ENCODE measurements at regions not wholly inside any gene's neighbourhood (a gene's known extent, or its start where the extent isn't known, plus 50 kb on each side); places are given as distances from the start of the nearest gene placed in this dataset.

DNA sequence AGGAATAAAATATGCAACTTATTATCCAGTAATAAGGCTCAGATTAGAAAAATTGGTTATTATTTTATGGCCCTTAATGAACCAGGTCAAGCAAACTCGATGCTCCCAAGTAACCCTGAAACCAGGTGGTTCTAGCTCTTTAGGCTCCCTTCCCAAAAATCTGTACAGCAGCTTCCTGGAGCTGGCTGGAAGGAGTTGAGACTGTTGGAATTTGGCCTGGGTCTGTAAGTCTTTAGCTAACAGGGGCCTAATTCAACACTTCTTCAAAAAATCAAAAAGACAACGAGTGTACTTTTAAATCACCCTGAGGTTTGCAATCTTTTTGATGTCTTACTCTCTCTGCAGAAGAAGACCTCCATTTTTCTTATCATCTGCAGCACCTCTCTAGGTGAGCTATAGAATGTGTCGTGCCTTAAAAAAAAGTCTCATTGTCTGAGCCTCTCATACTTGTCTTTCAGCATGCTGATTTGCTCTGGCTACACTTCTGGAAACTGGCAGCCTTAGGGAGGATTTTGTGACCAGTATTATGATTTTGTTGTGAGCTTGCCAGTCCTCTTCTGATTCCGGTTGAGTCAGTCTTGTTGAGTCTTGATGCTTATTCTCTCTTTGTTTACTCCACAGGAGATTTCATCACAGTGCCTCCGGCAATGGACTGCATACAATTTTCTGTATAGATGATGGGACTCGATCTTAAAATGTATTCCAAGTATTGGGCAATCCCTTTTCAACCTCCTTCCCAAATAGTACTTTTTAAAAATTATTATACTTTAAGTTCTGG lies 235.0 kb upstream of the KBTBD8 start:
- H3K27ac ChIP-seq: 0 out of 2 replicates have a peak overlapping the region, but pooled peaks have one; percentile 6
- TF ChIP-seq ZFX (IDR thresholded peaks at IDR 0.05; ENCODE audit: borderline replicate concordance) (no peak), CTCF (IDR thresholded peaks at IDR 0.05) (no peak)

- no peak for TF ChIP-seq ZFX (IDR thresholded peaks at IDR 0.05; ENCODE audit: borderline replicate concordance)
- no peak for TF ChIP-seq CTCF (IDR thresholded peaks at IDR 0.05)
- no peak overlapping the region for H3K27ac ChIP-seq
Measured at GRCh38 chr3:66778107-66778506, 220.0 kb upstream of the KBTBD8 start.

DNA sequence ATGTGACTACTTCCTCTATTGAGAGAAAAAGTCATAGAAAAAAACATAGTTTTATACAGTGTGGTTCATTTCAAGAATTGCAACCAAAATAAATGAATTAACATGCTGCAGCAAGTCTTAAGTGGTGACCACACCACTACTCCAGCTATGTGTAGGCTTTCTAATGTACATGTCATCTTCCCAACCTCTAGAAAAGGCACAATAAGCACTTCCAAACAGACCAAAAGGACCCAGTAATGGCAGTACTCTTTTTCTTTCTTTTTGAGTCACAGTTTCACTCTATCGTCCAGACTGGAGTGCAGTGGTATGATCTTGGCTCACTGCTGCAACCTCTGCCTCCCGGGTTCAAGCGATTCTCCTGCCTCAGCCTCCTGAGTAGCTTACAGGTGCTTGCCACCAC lies 219.3 kb upstream of the KBTBD8 start:
- H3K27ac ChIP-seq: no peak overlapping the region
- no peak for TF ChIP-seq CTCF (IDR thresholded peaks at IDR 0.05)
- no peak for TF ChIP-seq ZFX (IDR thresholded peaks at IDR 0.05; ENCODE audit: borderline replicate concordance)

- TF ChIP-seq CTCF (IDR thresholded peaks at IDR 0.05) (no peak), ZFX (IDR thresholded peaks at IDR 0.05; ENCODE audit: borderline replicate concordance) (no peak)
- H3K27ac ChIP-seq: no peak overlapping the region
Measured at GRCh38 chr3:66785191-66785909, 212.8 kb upstream of the KBTBD8 start.

DNA sequence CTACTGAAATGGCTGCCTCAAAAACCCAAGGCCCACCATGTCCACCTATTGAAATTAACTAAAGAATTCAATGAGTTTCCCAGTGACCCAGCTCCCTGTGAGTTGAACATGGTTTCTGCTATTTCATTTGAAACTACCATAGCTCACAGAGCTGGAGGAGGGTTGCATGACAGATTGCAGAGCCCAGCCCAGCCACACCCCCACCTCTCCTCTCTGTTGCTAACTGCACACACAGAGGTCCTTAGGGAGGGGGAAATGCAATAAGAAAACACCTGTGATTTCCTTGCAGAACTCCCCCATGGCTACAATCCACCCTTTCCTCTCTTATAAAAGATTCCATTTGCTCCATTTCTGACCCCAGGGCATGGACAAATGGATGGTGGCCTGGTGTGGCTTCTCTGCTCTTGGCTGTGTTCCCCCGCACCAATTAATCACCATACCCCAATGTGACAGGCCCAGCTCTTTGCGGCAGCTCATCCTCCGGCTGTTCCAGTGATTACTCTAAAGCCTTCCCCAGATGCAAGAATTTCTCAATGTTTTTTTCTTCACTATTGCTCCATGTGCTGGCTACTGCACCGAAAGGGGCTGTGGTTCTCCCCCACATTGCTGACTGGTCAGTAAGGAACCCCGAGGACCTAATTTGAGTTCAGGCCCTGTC lies 208.4 kb upstream of the KBTBD8 start:
- no peak overlapping the region for H3K27ac ChIP-seq
- no peak for TF ChIP-seq ZFX (IDR thresholded peaks at IDR 0.05; ENCODE audit: borderline replicate concordance)

DNA sequence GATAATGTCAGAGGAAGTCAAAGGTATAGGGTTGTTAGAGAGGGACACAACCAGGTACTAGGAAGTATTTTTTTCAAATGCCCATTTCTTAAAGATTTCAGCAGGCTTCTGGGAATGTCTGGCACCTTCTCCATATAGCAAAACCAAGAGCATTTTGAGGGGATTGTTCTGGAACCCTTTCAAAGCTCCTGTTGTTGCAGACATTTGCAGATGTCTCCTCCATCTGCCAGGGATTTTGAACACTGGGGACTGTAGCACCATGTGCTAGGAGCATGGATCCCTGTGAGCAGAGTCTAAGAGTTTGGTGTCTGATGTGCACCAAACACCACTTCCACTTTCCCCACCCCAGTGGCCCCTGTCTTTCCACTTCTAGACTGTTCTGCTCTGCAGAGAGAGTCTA lies 206.0 kb upstream of the KBTBD8 start:
- no peak overlapping the region for H3K27ac ChIP-seq
- TF ChIP-seq CTCF (IDR thresholded peaks at IDR 0.05) (no peak), ZFX (IDR thresholded peaks at IDR 0.05; ENCODE audit: borderline replicate concordance) (no peak)

DNA sequence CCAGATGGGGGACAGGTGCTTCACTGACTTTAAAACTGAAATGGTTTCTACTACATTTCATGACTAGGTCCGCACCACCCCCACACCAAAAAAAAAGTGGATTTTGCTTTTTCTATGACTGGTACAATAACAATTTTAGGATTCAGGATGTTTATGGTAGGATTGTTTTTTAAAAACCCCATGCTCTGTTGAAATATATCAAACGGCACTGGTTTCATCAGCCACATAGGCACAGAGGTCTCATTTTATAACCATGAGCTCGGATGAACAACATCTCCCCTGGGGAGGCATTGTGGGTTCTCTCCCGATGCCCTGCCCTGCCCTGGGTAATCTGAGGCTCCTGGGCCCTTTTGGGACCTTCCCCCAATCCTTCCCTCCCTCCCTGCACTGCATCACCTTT lies 202.7 kb upstream of the KBTBD8 start:
- TF ChIP-seq CTCF (IDR thresholded peaks at IDR 0.05): no peak
- no peak for TF ChIP-seq ZFX (IDR thresholded peaks at IDR 0.05; ENCODE audit: borderline replicate concordance)
- no peak overlapping the region for H3K27ac ChIP-seq
